Esophagus (tissue), 2 donors: ENCODE measurements at regions not wholly inside any gene's neighbourhood (a gene's known extent, or its start where the extent isn't known, plus 50 kb on each side); places are given as distances from the start of the nearest gene placed in this dataset.

Source experiments
- H3K27ac ChIP-seq, 2 donors: one replicate each; pipeline ENCODE4 v1.5.1; 2013; ENCODE audit warnings: low read depth in 2 of 2, mild to moderate bottlenecking in 2 of 2, inconsistent platforms in 1 of 2, low read length in 1 of 2, moderate library complexity in 1 of 2
- H3K27me3 ChIP-seq, 2 donors: one replicate each; pipeline ENCODE4 v1.6.1; 2013; ENCODE audit warnings: low read length in 2 of 2, control low read depth in 1 of 2, mild to moderate bottlenecking in 1 of 2; ENCODE audit not compliant: insufficient read depth in 2 of 2, control insufficient read depth in 1 of 2
- H3K36me3 ChIP-seq, 2 donors: one replicate each; pipeline ENCODE4 v1.6.1; 2013; ENCODE audit warnings: low read length in 1 of 2; ENCODE audit not compliant: control insufficient read depth in 2 of 2, insufficient read depth in 2 of 2
- H3K4me1 ChIP-seq, 2 donors: one replicate each; pipeline ENCODE4 v1.6.1; 2013; ENCODE audit warnings: low read length in 1 of 2; ENCODE audit not compliant: control insufficient read depth in 2 of 2, insufficient read depth in 2 of 2
- H3K4me3 ChIP-seq, 2 donors: one replicate each; pipeline ENCODE4 v1.5.1; 2013; ENCODE audit warnings: low read length in 2 of 2, mild to moderate bottlenecking in 2 of 2, low read depth in 1 of 2, moderate library complexity in 1 of 2
- H3K9me3 ChIP-seq, 2 donors: one replicate each; pipeline ENCODE4 v1.6.1; 2013; ENCODE audit warnings: mild to moderate bottlenecking in 2 of 2, low read depth in 1 of 2, low read length in 1 of 2, moderate library complexity in 1 of 2; ENCODE audit not compliant: control insufficient read depth in 2 of 2, insufficient read depth in 1 of 2
- WGBS, 2 donors: extraction: QIAGEN DNeasy Blood & Tissue Kit; methylation state at CpG; one replicate each; pipeline ENCODE4 v1.1.7; 2013; 5-methylcytosine and 5-hydroxymethylcytosine counted together
- donor health status: healthy with polysubstance abuse.
- donor health status: Bipolar disorder and iron deficiency.

GRCh38 chr12:30045171-30045570, 261.4 kb upstream of the TMTC1 start:
- H3K4me3 ChIP-seq = no peak overlapping the region
- H3K27me3 ChIP-seq = no peaks in the 10 kb centered on the region
- 45 to 79% methylated on average over 1 of the region's 1 CpG for WGBS, 2 donors
- H3K27ac ChIP-seq = no peak overlapping the region
- no peaks in the 10 kb centered on the region for H3K36me3 ChIP-seq
- no peaks in the 10 kb centered on the region for H3K4me1 ChIP-seq
- peaks cover 0 to 1% of the 10 kb centered on the region in 2 donors for H3K9me3 ChIP-seq

- Histone ChIP-seq H3K9me3 (peaks cover 0 to 1% of the 10 kb centered on the region in 2 donors), H3K4me3 (no peak overlapping the region), H3K27ac (no peak overlapping the region), H3K4me1 (no peaks in the 10 kb centered on the region), H3K27me3 (no peaks in the 10 kb centered on the region), H3K36me3 (no peaks in the 10 kb centered on the region)
- 88 to 90% methylated on average over 4 of the region's 4 CpGs for WGBS, 2 donors
Measured at GRCh38 chr12:30044206-30044605, 260.5 kb upstream of the TMTC1 start.

GRCh38 chr12:30043151-30043847, 259.6 kb upstream of the TMTC1 start:
- Histone ChIP-seq H3K9me3 (no peaks in the 10 kb centered on the region), H3K4me1 (no peaks in the 10 kb centered on the region), H3K4me3 (no peak overlapping the region), H3K27ac (no peak overlapping the region), H3K27me3 (no peaks in the 10 kb centered on the region), H3K36me3 (no peaks in the 10 kb centered on the region)
- 83 to 85% methylated on average over 6 of the region's 6 CpGs for WGBS, 2 donors

- Histone ChIP-seq H3K4me3 (no peak overlapping the region), H3K36me3 (no peaks in the 10 kb centered on the region), H3K9me3 (no peaks in the 10 kb centered on the region), H3K27me3 (no peaks in the 10 kb centered on the region), H3K4me1 (no peaks in the 10 kb centered on the region), H3K27ac (no peak overlapping the region)
- WGBS, 2 donors = 36 to 39% methylated on average over 2 of the region's 2 CpGs
Measured at GRCh38 chr12:30041096-30041495, 257.4 kb upstream of the TMTC1 start.

GRCh38 chr12:30030693-30031374, 247.1 kb upstream of the TMTC1 start:
- 80 to 81% methylated on average over 3 of the region's 3 CpGs for WGBS, 2 donors
- Histone ChIP-seq H3K4me1 (no peaks in the 10 kb centered on the region), H3K4me3 (no peak overlapping the region), H3K36me3 (no peaks in the 10 kb centered on the region), H3K27ac (no peak overlapping the region), H3K27me3 (no peaks in the 10 kb centered on the region), H3K9me3 (no peaks in the 10 kb centered on the region)

GRCh38 chr12:30026621-30027234, 243.0 kb upstream of the TMTC1 start:
- H3K36me3 ChIP-seq = no peaks in the 10 kb centered on the region
- WGBS, 2 donors = 63 to 64% methylated on average over 2 of the region's 2 CpGs

GRCh38 chr12:30025317-30025716, 241.6 kb upstream of the TMTC1 start:
- H3K9me3 ChIP-seq = peaks cover 0 to 2% of the 10 kb centered on the region in 2 donors
- no peaks in the 10 kb centered on the region for H3K36me3 ChIP-seq
- H3K4me1 ChIP-seq = no peaks in the 10 kb centered on the region
- H3K4me3 ChIP-seq = no peak overlapping the region
- no peaks in the 10 kb centered on the region for H3K27me3 ChIP-seq
- H3K27ac ChIP-seq = no peak overlapping the region

More at GRCh38 chr12:30026621-30027234, 243.0 kb upstream of the TMTC1 start:
- H3K27me3 ChIP-seq = no peaks in the 10 kb centered on the region
- no peaks in the 10 kb centered on the region for H3K4me1 ChIP-seq
- peaks cover 0 to 2% of the 10 kb centered on the region in 2 donors for H3K9me3 ChIP-seq
- H3K4me3 ChIP-seq = no peak overlapping the region
- no peak overlapping the region for H3K27ac ChIP-seq

GRCh38 chr12:30023186-30023585, 239.4 kb upstream of the TMTC1 start:
- no peaks in the 10 kb centered on the region for H3K27me3 ChIP-seq
- 63 to 70% methylated on average over 2 of the region's 2 CpGs for WGBS, 2 donors
- no peaks in the 10 kb centered on the region for H3K4me1 ChIP-seq
- peaks cover 0 to 2% of the 10 kb centered on the region in 2 donors for H3K9me3 ChIP-seq
- H3K4me3 ChIP-seq = no peak overlapping the region
- H3K27ac ChIP-seq = no peak overlapping the region
- H3K36me3 ChIP-seq = no peaks in the 10 kb centered on the region

- WGBS, 2 donors = 39 to 48% methylated on average over 2 of the region's 2 CpGs
- Histone ChIP-seq H3K9me3 (peaks cover 0 to 2% of the 10 kb centered on the region in 2 donors), H3K27ac (no peak overlapping the region), H3K36me3 (no peaks in the 10 kb centered on the region), H3K4me1 (no peaks in the 10 kb centered on the region), H3K27me3 (no peaks in the 10 kb centered on the region), H3K4me3 (no peak overlapping the region)
Measured at GRCh38 chr12:30021051-30021833, 237.5 kb upstream of the TMTC1 start.
